Fibroblast of lung (primary cell): ENCODE measurements at regions not wholly inside any gene's neighbourhood (a gene's known extent, or its start where the extent isn't known, plus 50 kb on each side); places are given as distances from the start of the nearest gene placed in this dataset.
A peak's percentile ranks its signal among the peaks of the same experiment; 100 is the strongest.

Experiments
- DNase-seq, 2 donors: peaks; one replicate each; pipeline versions ENCODE4 v3.0.0 to v3.0.0-alpha.2; 2010; ENCODE audit warnings: low read depth in 2 of 2
- H2AFZ ChIP-seq: 2 replicates; pipeline ENCODE4 v1.5.1; 2012; ENCODE audit warnings: low read length, control low read depth, inconsistent platforms
- H3K27ac ChIP-seq: 2 replicates; pipeline ENCODE4 v1.5.1; 2011; ENCODE audit warnings: low read length, control low read depth; ENCODE audit not compliant: insufficient read depth
- H3K27me3 ChIP-seq: 2 replicates; pipeline ENCODE4 v1.5.1; 2011; ENCODE audit warnings: mild to moderate bottlenecking, low read length; ENCODE audit not compliant: control insufficient read depth, insufficient read depth
- H3K36me3 ChIP-seq: 2 replicates; pipeline ENCODE4 v1.5.1; 2011; ENCODE audit warnings: low read length; ENCODE audit not compliant: control insufficient read depth, insufficient read depth
- H3K4me1 ChIP-seq: 2 replicates; pipeline ENCODE4 v1.5.1; 2011; ENCODE audit warnings: low read length; ENCODE audit not compliant: control insufficient read depth, insufficient read depth; ENCODE audit errors: extremely low read depth
- H3K4me2 ChIP-seq: 2 replicates; pipeline ENCODE4 v1.5.1; 2011; ENCODE audit warnings: low read length, control low read depth; ENCODE audit not compliant: insufficient read depth; ENCODE audit errors: extremely low read depth
- H3K4me3 ChIP-seq, 4 experiments: fragments of 200-600 bp in 1 of 4; sonication (generic) in 1 of 4; replicated peaks in 1 of 4; 2 replicates each; pipeline ENCODE4 v1.5.1; 2011 to 2016; ENCODE audit warnings: low read length in 4 of 4, low read depth in 3 of 4, mild to moderate bottlenecking in 3 of 4, control low read depth in 2 of 4, inconsistent platforms in 1 of 4, mixed read lengths in 1 of 4; ENCODE audit not compliant: insufficient read depth in 1 of 4; ENCODE audit errors: control extremely low read depth in 1 of 4
- H3K79me2 ChIP-seq: 2 replicates; pipeline ENCODE4 v1.5.1; 2012; ENCODE audit warnings: mild to moderate bottlenecking, low read length, inconsistent platforms; ENCODE audit not compliant: control insufficient read depth, insufficient read depth
- H3K9ac ChIP-seq: 2 replicates; pipeline ENCODE4 v1.5.1; 2011; ENCODE audit warnings: mild to moderate bottlenecking, low read length, control low read depth; ENCODE audit not compliant: insufficient read depth
- H3K9me3 ChIP-seq: 2 replicates; pipeline ENCODE4 v1.5.1; 2012; ENCODE audit warnings: low read depth, low read length; ENCODE audit not compliant: control insufficient read depth, insufficient read depth
- H4K20me1 ChIP-seq: 2 replicates; pipeline ENCODE4 v1.5.1; 2011; ENCODE audit warnings: low read length; ENCODE audit not compliant: control insufficient read depth, insufficient read depth; ENCODE audit errors: extremely low read depth
- EZH2 ChIP-seq: IDR thresholded peaks from 2 replicates; pipeline ENCODE4 v1.5.1; 2012; ENCODE audit warnings: low read length, control low read depth, mild to moderate bottlenecking; ENCODE audit errors: missing control alignments
- TF ChIP-seq, protein P1 (sequence below), 2 donors: IDR thresholded peaks in 1 of 2; conservative IDR thresholded peaks in 1 of 2; 1 replicate in 1 of 2; 2 replicates in 1 of 2; pipeline ENCODE4 v1.5.1; 2011 to 2012; ENCODE audit warnings: low read length in 2 of 2, control low read depth in 1 of 2, inconsistent platforms in 1 of 2, low read depth in 1 of 2, mild to moderate bottlenecking in 1 of 2

DNA sequence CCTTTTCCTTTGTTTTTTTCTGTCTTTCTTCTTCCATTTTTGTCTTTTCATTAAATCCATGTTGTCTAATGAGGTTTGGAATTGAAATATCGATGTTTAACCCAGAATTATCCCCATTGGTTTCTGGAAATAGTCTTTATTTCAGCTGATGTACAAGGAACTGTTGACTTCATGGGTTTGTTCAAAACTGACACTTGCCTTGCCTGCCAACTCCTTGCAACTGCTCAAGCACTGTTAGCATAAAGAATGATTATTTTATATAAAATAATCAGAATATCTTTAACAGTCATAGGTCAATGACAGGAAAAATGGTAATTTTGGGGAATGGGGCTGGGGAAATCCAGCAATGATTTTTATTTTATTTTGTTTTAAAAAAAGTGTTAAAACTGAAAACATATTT, 359.6 kb upstream of the LCORL start:
- no peaks in the 10 kb centered on the region for H3K79me2 ChIP-seq
- H3K27ac ChIP-seq, result no peak overlapping the region
- no peak overlapping the region for H3K9ac ChIP-seq
- no peaks in the 10 kb centered on the region for H4K20me1 ChIP-seq
- no peak for DNase-seq
- no peak overlapping the region for H2AFZ ChIP-seq
- no peaks in the 10 kb centered on the region for H3K4me1 ChIP-seq
- no peak for TF ChIP-seq EZH2
- TF ChIP-seq, protein P1, sequence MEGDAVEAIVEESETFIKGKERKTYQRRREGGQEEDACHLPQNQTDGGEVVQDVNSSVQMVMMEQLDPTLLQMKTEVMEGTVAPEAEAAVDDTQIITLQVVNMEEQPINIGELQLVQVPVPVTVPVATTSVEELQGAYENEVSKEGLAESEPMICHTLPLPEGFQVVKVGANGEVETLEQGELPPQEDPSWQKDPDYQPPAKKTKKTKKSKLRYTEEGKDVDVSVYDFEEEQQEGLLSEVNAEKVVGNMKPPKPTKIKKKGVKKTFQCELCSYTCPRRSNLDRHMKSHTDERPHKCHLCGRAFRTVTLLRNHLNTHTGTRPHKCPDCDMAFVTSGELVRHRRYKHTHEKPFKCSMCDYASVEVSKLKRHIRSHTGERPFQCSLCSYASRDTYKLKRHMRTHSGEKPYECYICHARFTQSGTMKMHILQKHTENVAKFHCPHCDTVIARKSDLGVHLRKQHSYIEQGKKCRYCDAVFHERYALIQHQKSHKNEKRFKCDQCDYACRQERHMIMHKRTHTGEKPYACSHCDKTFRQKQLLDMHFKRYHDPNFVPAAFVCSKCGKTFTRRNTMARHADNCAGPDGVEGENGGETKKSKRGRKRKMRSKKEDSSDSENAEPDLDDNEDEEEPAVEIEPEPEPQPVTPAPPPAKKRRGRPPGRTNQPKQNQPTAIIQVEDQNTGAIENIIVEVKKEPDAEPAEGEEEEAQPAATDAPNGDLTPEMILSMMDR (conservative IDR thresholded peaks at IDR 0.05 in 1 of 2, IDR thresholded peaks at IDR 0.05 in 1 of 2; ENCODE audit: low read depth in 1 of 2, low read length in 2 of 2), result no peak
- no peaks in the 10 kb centered on the region for H3K36me3 ChIP-seq
- no peaks in the 10 kb centered on the region for H3K9me3 ChIP-seq
- no peak overlapping the region for H3K4me3 ChIP-seq
- no peaks in the 10 kb centered on the region for H3K27me3 ChIP-seq
- H3K4me2 ChIP-seq, result no peak overlapping the region

DNA sequence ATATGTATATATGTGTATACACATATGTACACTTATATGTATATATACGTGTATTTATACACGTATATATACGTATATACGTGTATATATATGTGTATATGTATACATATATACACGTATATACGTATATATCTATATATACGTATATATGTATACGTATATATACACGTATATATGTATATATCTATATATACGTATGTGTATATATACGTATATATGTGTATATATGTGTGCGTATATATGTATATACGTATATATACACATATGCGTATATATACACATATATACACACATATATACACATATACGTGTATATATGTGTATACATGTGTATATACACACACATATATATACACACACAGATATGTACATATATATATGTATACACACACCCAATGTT, 348.0 kb upstream of the LCORL start:
- DNase-seq, result no peak
- no peak overlapping the region for H2AFZ ChIP-seq
- H3K4me3 ChIP-seq, result no peak overlapping the region
- no peaks in the 10 kb centered on the region for H3K27me3 ChIP-seq
- H3K4me1 ChIP-seq, result no peaks in the 10 kb centered on the region
- H4K20me1 ChIP-seq, result no peaks in the 10 kb centered on the region
- H3K9ac ChIP-seq, result no peak overlapping the region
- TF ChIP-seq, protein P1 (conservative IDR thresholded peaks at IDR 0.05 in 1 of 2, IDR thresholded peaks at IDR 0.05 in 1 of 2; ENCODE audit: low read depth in 1 of 2, low read length in 2 of 2), result no peak
- TF ChIP-seq EZH2, result no peak
- H3K9me3 ChIP-seq, result no peaks in the 10 kb centered on the region
- H3K36me3 ChIP-seq, result no peaks in the 10 kb centered on the region
- H3K79me2 ChIP-seq, result no peaks in the 10 kb centered on the region
- H3K27ac ChIP-seq, result no peak overlapping the region
- no peak overlapping the region for H3K4me2 ChIP-seq

DNA sequence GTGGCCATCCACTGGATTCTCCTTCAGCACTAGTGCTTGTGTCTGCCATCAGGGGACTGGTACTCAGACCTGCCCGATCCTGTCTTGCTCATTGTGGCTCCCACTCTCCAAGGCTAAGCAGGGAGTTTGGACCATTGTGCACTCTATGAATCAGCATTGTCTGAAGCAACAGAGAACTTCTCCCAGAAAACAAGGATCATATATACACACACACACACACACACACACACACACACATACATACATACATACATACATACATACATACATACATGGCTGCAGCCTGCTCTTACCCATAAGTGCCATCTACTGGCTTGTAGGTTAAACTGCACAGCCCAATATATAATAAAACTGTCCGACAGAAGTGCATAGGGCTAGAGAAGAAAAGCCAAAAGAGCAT, 345.3 kb upstream of the LCORL start:
- DNase-seq, result peak; percentile 10 to 59
- Histone ChIP-seq H3K27ac (no peak overlapping the region), H3K79me2 (no peaks in the 10 kb centered on the region), H4K20me1 (no peaks in the 10 kb centered on the region), H3K4me3 (no peak overlapping the region), H3K9me3 (no peaks in the 10 kb centered on the region), H2AFZ (no peak overlapping the region), H3K9ac (no peak overlapping the region), H3K4me1 (no peaks in the 10 kb centered on the region), H3K4me2 (no peak overlapping the region), H3K36me3 (no peaks in the 10 kb centered on the region), H3K27me3 (no peaks in the 10 kb centered on the region)
- TF ChIP-seq EZH2, result no peak
- TF ChIP-seq, protein P1 (conservative IDR thresholded peaks at IDR 0.05 in 1 of 2, IDR thresholded peaks at IDR 0.05 in 1 of 2; ENCODE audit: low read depth in 1 of 2, low read length in 2 of 2), result peak; percentile 24 to 54
